SU-DHL-6 (cell line): ENCODE measurements at regions not wholly inside any gene's neighbourhood (a gene's known extent, or its start where the extent isn't known, plus 50 kb on each side); places are given as distances from the start of the nearest gene placed in this dataset.

Experiments used
- H2AFZ ChIP-seq: fragments of 200-600 bp; sonication (generic); 2 replicates; pipeline ENCODE4 v1.6.1; 2014; ENCODE audit warnings: low read depth, mild to moderate bottlenecking, moderate library complexity, mixed read lengths, antibody characterized with exemption, low read length; ENCODE audit not compliant: severe bottlenecking
- H3F3A ChIP-seq: fragments of 200-600 bp; shearing (Covaris generic); 2 replicates; pipeline ENCODE4 v1.6.0; 2016; ENCODE audit warnings: antibody characterized with exemption, mild to moderate bottlenecking; ENCODE audit not compliant: insufficient read depth
- H3K27ac ChIP-seq: fragments of 200-600 bp; sonication (generic); 2 replicates; pipeline ENCODE4 v1.5.1; 2016; ENCODE audit warnings: low read depth, mild to moderate bottlenecking, low read length, moderate library complexity, mixed read lengths
- H3K27me3 ChIP-seq: fragments of 200-600 bp; sonication (generic), shearing (Covaris generic); 2 replicates; pipeline ENCODE4 v1.6.0; 2014; ENCODE audit warnings: mild to moderate bottlenecking, low read length
- H3K36me3 ChIP-seq: fragments of 200-600 bp; sonication (generic); 2 replicates; pipeline ENCODE4 v1.6.1; 2014; ENCODE audit warnings: mild to moderate bottlenecking, low read length, mixed read lengths
- H3K4me2 ChIP-seq: fragments of 300-600, 200-600 bp; shearing (Covaris generic), sonication (generic); 2 replicates; pipeline ENCODE4 v1.6.0; 2014; ENCODE audit warnings: low read length, low read depth, mild to moderate bottlenecking; ENCODE audit not compliant: poor library complexity, severe bottlenecking
- H3K4me3 ChIP-seq: fragments of 200-600 bp; sonication (generic); 2 replicates; pipeline ENCODE4 v1.5.1; 2014; ENCODE audit warnings: antibody characterized with exemption, low read length, mild to moderate bottlenecking, mixed read lengths; ENCODE audit not compliant: insufficient read depth, poor library complexity, severe bottlenecking
- H3K79me2 ChIP-seq: fragments of 200-600 bp; sonication (generic); 2 replicates; pipeline ENCODE4 v1.6.1; 2014; ENCODE audit warnings: mild to moderate bottlenecking, low read length, moderate library complexity; ENCODE audit not compliant: insufficient read depth
- H3K9ac ChIP-seq: fragments of 200-600 bp; sonication (generic); 2 replicates; pipeline ENCODE4 v1.7.0; 2014; ENCODE audit warnings: mild to moderate bottlenecking, low read length
- H3K9me2 ChIP-seq: fragments of 200-600 bp; sonication (generic); replicated peaks from 2 replicates; pipeline ENCODE4 v1.6.1; 2014; ENCODE audit warnings: low read length; ENCODE audit not compliant: insufficient read depth
- H3K9me3 ChIP-seq: fragments of 200-600 bp; sonication (generic); 2 replicates; pipeline ENCODE4 v1.6.1; 2014; ENCODE audit warnings: low read length, mixed read lengths; ENCODE audit not compliant: insufficient read depth
- H4K20me1 ChIP-seq: fragments of 200-600 bp; sonication (generic); 2 replicates; pipeline ENCODE4 v1.6.1; 2014; ENCODE audit warnings: low read depth, mild to moderate bottlenecking, antibody characterized with exemption, low read length, moderate library complexity, mixed read lengths
- EZH2phosphoT487 ChIP-seq: fragments of 200-600 bp; sonication (generic), shearing (Covaris generic); conservative IDR thresholded peaks from 2 replicates; pipeline ENCODE4 v1.6.1; 2018; ENCODE audit warnings: mild to moderate bottlenecking, antibody characterized with exemption, low read length, moderate library complexity, mixed read lengths
- TF ChIP-seq, protein P1 (sequence below): fragments of 200-600 bp; sonication (generic); IDR thresholded peaks from one replicate; pipeline ENCODE4 v1.5.1; 2017; ENCODE audit warnings: antibody characterized with exemption, mild to moderate bottlenecking, low read length, moderate library complexity; ENCODE audit not compliant: insufficient read depth, poor library complexity, severe bottlenecking

DNA sequence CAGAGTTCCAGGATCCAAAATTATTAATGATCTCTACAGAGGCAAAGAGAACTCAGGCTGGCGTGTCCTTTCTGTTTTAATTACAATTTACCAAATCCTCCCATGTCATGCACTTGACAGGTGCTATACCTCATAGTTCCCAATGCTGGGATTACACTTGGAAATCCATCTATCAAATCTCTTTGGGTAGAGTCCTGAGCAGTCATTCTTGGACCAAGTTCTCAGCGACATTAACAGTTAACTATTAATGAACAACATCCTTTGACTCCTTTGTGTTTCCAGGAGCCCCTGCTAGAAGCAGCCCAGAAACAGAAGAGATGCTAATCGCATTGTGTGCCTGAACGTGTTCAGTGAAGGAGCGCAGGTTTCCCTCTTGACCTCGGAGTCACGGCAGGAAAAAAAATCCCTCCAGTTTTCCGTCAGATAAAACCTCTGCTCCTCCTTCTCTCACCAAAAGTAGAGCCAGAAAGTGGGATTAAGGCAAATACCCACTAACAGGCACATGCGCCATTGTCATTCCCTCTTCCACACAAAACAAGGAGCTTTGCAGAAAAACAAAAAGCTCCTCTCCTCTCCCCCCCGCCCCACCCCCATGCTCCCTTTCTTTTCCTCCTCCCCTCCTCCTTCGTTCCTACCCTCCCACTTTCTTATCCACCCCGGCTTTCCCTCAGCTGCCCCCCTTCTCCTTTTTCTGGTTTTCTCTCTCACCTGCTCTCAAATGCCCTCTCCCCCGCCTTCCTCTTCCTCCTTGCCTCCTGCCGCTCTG is 224.7 kb downstream of the ZIC5 start:
- Histone ChIP-seq H4K20me1 (no peaks in the 10 kb centered on the region), H3K27ac (no peak overlapping the region), H3K9me3 (no peaks in the 10 kb centered on the region), H3F3A (no peaks in the 10 kb centered on the region), H3K9ac (no peak overlapping the region), H3K79me2 (no peaks in the 10 kb centered on the region), H3K36me3 (no peaks in the 10 kb centered on the region), H3K9me2 (no peaks in the 10 kb centered on the region), H3K4me2 (no peak overlapping the region), H2AFZ (no peak overlapping the region), H3K27me3 (no peaks in the 10 kb centered on the region), H3K4me3 (no peak overlapping the region)
- TF ChIP-seq, protein P1, sequence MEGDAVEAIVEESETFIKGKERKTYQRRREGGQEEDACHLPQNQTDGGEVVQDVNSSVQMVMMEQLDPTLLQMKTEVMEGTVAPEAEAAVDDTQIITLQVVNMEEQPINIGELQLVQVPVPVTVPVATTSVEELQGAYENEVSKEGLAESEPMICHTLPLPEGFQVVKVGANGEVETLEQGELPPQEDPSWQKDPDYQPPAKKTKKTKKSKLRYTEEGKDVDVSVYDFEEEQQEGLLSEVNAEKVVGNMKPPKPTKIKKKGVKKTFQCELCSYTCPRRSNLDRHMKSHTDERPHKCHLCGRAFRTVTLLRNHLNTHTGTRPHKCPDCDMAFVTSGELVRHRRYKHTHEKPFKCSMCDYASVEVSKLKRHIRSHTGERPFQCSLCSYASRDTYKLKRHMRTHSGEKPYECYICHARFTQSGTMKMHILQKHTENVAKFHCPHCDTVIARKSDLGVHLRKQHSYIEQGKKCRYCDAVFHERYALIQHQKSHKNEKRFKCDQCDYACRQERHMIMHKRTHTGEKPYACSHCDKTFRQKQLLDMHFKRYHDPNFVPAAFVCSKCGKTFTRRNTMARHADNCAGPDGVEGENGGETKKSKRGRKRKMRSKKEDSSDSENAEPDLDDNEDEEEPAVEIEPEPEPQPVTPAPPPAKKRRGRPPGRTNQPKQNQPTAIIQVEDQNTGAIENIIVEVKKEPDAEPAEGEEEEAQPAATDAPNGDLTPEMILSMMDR, result no peak
- TF ChIP-seq EZH2phosphoT487, result no peak

DNA sequence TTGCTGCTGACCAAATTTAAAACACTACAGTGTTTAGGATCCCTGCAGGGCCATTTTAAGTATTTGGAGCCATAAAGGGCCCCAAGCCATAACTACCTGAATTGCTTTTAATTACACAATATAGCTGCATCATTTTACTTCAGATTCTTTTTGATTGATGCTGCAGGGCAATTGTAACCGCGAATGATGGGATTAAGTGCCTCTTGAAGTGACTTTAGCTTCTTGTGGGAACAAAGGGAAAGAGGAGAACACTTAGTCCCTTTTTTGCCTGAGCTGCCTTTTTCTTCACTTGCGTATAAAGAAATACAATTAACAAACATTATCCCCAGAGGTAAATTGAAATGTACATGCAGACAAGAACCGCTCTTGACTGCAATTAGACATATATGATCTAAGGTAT is 228.5 kb downstream of the ZIC5 start:
- Histone ChIP-seq H3K27me3 (no peaks in the 10 kb centered on the region), H3K9me3 (no peaks in the 10 kb centered on the region), H3K9me2 (no peaks in the 10 kb centered on the region), H3K9ac (no peak overlapping the region), H3K4me3 (no peak overlapping the region), H3K27ac (no peak overlapping the region), H2AFZ (no peak overlapping the region), H3K4me2 (no peak overlapping the region), H4K20me1 (no peaks in the 10 kb centered on the region), H3F3A (no peaks in the 10 kb centered on the region), H3K36me3 (no peaks in the 10 kb centered on the region), H3K79me2 (no peaks in the 10 kb centered on the region)
- no peak for TF ChIP-seq EZH2phosphoT487
- TF ChIP-seq, protein P1, result no peak

DNA sequence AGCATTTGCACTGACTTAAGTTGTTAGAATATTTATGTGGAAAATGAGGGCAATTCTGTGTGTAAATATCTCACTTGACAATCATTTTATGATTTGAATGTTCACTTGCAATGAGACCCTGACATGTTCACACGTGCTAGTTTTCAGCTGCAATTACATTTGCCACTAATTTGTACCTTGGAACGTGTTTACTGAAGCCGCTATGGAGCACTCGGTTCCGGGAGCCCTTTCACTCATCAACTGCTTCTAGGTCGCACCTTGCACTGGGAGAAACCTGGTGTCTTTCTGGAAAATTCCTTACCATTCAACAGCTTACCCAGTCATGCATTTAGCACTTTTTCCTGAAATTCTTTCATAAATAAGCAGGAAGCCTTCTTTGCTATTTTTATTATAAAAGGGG is 229.6 kb downstream of the ZIC5 start:
- H4K20me1 ChIP-seq, result no peaks in the 10 kb centered on the region
- no peak for TF ChIP-seq EZH2phosphoT487
- TF ChIP-seq, protein P1, result no peak
- H3K9me3 ChIP-seq, result no peaks in the 10 kb centered on the region
- no peak overlapping the region for H3K27ac ChIP-seq
- H3F3A ChIP-seq, result no peaks in the 10 kb centered on the region
- no peak overlapping the region for H3K9ac ChIP-seq
- no peak overlapping the region for H3K4me2 ChIP-seq
- no peak overlapping the region for H3K4me3 ChIP-seq
- no peaks in the 10 kb centered on the region for H3K9me2 ChIP-seq
- H3K36me3 ChIP-seq, result no peaks in the 10 kb centered on the region
- H3K27me3 ChIP-seq, result no peaks in the 10 kb centered on the region
- H3K79me2 ChIP-seq, result no peaks in the 10 kb centered on the region
- no peak overlapping the region for H2AFZ ChIP-seq
